ENCODE measurements at regions not wholly inside any gene's neighbourhood (a gene's known extent, or its start where the extent isn't known, plus 50 kb on each side); places are given as distances from the start of the nearest gene placed in this dataset.
"Not testable (repeated sequence)": the region's sequence is repeated elsewhere in the genome, so short reads cannot be mapped to it uniquely, and the experiment has no call there.

- DNase-seq (ENCODE audit: low spot score), result no peak
Observed at GRCh38 chr2:381941-382727, 94.2 kb upstream of the ALKAL2 start.

- no peak for DNase-seq (ENCODE audit: low spot score)
Observed at GRCh38 chr2:381181-381580, 93.3 kb upstream of the ALKAL2 start.

DNA sequence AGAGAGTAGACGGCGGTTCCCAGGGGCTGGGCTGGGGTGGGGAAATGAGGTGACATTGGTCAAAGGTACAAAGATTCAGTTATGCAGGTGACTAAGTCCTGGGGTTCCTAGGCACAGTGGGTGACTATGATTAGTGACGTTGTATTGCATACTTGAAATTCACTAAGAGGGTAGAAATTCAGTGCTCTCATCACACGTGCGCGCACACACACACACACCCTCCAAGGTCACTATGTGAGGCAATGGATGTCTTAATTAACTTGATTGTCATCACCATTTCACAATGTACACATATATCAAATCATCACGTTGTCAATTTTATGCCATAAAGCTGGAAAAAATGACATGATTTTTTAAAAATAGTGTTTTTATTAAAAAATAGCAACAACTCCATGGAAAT, 92.9 kb upstream of the ALKAL2 start:
- DNase-seq (ENCODE audit: low spot score), result no peak

DNA sequence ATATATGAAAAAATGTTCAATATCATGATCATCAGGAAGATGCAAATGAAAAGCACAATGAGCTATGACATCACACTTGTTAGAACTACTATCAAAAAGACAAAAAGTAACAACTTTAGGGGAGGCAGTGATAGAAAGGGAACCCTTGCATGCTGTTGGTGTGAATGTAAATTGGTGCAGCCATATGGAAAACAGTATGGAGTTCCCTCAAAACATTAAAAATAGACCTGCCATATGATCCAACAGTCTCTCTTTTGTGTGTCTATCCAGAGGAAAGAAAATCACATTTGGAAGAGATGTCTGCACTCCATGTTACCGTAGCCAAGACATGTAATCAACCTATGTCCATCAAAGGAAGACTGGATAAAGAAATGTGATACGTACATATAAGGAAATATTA, 92.3 kb upstream of the ALKAL2 start:
- no peak for DNase-seq (ENCODE audit: low spot score)

DNA sequence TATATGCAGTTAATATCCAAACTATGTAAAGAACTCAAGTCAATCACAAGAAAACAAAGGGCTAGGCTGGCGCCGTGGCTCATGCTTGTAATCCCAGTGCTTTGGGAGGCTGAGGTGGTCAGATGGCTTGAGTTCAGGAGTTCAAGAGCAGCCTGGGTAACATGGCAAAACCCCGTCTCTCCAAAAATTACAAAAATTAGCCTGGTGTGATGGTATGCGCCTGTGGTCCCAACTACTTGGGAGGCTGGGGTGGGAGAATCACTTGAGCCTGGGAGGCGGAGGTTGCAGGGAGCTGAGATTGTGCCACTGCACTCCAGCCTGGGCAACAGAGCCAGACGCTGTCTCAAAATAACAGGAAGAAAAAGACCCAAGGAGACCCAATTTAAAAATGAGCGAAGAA, 91.9 kb upstream of the ALKAL2 start:
- DNase-seq (ENCODE audit: low spot score), result no peak

- no peak for DNase-seq (ENCODE audit: low spot score)
Observed at GRCh38 chr2:378364-378763, 90.5 kb upstream of the ALKAL2 start.

DNA sequence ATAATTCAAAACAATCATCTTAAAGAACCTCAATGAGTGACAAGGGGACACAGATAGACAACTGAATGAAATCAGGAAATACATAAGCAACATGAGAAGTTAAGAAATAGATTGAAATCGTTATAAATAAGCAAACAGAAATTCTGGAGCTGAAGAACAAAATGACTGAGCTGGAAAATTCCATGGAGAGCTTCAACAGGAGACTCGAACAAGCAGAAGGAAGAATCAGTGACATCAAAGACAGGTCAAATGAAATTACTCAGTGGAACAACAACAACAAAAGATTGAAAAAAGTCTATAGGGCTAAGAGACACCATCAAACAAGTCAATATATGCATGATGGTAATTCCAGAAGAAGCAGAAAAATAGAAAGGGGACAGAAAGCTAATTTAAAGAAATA, 89.5 kb upstream of the ALKAL2 start:
- DNase-seq (ENCODE audit: low spot score), result no peak

GRCh38 chr2:375956-376307, 88.0 kb upstream of the ALKAL2 start:
- DNase-seq (ENCODE audit: low spot score), result no peak

DNA sequence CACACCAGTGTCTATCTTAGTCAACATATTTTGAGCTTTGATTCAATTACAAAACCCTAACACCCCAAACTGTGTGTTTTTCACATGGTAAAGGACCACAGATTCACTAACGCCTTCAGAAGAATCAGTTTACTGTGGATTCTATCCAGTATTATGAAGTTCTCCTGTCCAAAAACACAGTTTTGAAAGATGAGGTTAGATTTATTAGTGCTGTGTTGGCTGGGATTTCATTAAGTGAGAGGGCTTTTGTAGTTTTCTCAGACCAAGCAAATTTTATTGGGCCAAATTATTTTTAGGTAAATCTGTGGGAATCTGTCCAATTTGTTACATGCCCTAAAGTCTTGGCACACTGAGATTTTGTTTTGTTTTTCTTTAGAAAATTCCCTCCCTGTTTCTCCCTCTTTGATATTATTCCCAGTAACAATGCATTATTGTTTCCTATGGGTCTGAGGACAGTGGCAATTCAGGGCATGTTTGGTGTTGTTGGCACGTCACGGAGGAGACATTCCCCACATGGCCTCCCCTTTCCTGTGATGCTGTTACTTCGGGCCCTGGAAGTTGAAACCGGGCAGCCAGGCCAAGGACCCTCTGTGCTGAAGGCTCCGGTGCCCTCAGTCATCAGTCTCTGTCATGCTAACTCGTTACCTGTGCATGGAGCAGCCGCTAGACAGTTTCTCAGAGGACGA, 87.5 kb upstream of the ALKAL2 start:
- no peak for DNase-seq (ENCODE audit: low spot score)

DNA sequence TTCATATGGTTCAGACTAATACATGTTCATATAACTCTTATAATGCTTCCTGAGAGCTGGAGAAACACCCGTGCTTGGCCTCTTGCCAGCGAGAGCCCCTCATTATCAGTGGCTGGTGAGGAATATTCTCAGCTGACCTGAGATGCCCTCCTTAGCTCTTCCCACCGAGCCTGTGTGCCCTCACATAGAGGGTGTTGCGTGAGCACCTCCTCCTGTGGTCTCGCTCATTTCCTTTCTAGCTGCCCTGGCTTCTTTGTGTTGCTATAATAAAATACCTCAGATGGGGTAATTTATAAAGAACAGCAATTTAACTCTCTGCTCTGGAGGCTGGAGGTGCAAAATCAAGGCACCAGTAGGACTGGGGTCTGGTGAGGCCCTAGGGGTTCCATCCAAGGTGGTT, 80.5 kb upstream of the ALKAL2 start:
- DNase-seq (ENCODE audit: low spot score), result no peak

- no peak for DNase-seq (ENCODE audit: low spot score)
Observed at GRCh38 chr2:367246-367645, 79.4 kb upstream of the ALKAL2 start.

GRCh38 chr2:366706-367105, 78.8 kb upstream of the ALKAL2 start:
- DNase-seq (ENCODE audit: low spot score), result no peak

- no peak for DNase-seq (ENCODE audit: low spot score)
Observed at GRCh38 chr2:365367-366275, 77.7 kb upstream of the ALKAL2 start.

DNA sequence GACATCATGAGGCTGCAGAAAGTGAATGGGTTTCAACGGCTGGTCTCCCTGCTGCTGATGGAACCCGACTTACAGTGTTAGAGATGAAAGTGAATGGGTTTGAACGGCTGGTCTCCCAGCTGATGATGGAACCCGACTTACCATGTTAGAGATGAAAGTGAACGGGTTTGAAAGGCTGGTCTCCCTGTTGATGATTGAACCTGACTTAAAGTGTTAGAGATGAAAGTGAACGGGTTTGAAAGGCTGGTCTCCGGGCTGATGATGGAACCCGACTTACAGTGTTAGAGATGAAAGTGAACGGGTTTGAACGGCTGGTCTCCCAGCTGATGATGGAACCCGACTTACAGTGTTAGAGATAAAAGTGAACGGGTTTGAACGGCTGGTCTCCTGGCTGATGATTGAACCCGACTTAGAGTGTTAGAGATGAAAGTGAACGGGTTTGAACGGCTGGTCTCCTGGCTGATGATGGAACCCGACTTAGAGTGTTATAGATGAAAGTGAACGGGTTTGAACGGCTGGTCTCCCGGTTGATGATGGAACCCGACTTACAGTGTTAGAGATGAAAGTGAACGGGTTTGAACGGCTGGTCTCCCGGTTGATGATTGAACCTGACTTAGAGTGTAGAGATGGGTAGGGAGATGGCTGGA, 76.1 kb upstream of the ALKAL2 start:
- DNase-seq (ENCODE audit: low spot score), result no peak

DNA sequence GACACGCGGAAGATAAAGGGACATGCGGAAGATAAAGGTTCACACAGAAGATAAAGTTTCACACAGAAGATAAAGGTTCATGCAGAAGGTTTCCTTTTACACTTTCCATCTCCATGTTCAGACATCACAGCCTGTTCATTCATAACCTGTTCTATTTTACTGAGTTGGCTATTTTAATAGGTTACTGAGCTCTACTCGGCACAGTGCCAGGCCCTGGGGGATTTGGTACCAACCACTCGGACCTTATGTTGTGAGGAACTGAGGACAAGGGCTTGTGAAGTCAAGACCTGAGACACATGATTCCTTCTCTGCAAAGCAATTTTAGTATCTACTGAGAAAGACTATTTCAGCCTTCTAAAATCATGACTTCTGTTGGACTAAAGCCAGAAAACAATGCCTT, 75.0 kb upstream of the ALKAL2 start:
- no peak for DNase-seq (ENCODE audit: low spot score)

DNA sequence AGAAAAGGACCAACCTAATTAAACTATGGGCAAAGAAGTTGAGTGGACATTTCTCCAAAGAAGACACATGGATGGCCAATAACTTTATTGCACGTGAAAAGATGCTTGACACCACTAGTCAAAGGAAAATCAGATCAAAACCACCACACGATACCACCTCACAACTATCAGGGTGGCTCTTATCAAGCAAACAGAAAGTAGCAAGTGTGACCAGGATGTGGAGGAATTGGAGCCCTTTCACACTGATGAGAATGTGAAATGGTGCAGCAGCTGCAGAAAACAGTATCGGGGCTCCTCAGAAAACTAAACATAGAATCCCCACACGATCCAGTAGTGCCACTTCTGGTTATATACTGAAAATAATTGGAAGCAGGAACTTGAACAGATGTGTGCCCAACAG, 72.2 kb upstream of the ALKAL2 start:
- DNase-seq (ENCODE audit: low spot score), result no peak

- DNase-seq (ENCODE audit: low spot score), result no peak
Observed at GRCh38 chr2:359047-359446, 71.2 kb upstream of the ALKAL2 start.

DNA sequence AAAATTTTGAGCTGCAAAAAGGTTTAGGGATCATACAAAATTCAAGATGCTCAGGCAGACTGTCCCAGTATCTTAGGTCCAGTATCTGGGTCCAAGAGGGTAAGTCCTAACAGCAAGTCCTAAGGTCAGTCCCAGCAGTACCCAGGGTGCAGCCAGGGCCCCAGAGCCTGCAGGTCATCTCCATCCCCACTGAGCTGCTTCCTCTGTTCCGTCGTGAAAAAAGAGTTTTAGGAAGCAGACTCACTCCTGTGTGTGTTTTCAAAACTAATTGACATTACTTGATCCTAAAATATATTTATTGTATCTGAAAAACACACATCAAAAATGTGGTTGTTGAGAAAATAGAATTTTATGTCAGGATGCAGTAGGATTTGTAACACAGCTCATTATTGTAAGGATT, 69.9 kb upstream of the ALKAL2 start:
- DNase-seq (ENCODE audit: low spot score), result no peak

GRCh38 chr2:356304-356703, 68.4 kb upstream of the ALKAL2 start:
- DNase-seq (ENCODE audit: low spot score), result not testable (repeated sequence)

DNA sequence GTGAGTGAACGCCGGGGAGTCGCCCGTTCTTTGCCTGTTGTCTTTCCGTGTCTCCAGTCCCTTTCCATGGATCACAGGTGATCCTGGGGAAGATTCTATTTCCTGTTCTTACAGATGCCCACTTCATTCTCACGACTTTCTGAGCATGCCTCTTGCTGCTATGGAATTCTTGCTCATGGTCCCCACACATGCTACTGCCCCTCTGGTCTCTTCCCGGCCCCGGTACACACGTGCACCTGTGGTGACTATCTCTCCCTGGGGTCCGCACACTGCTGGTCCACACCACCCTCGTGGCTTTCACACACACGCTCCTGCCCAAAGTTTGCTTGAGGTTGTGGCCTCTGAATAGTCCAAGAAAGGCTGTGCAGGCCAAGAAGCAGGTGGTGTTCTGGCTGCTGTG, 67.9 kb upstream of the ALKAL2 start:
- DNase-seq (ENCODE audit: low spot score), result no peak

GRCh38 chr2:352696-353095, 64.8 kb upstream of the ALKAL2 start:
- no peak for DNase-seq (ENCODE audit: low spot score)

GRCh38 chr2:349390-349789, 61.5 kb upstream of the ALKAL2 start:
- DNase-seq (ENCODE audit: low spot score), result no peak

Data from SK-N-DZ (cell line).